GM19438 (cell line): ENCODE measurements at regions not wholly inside any gene's neighbourhood (a gene's known extent, or its start where the extent isn't known, plus 50 kb on each side); places are given as distances from the start of the nearest gene placed in this dataset.
"Not testable (repeated sequence)": the region's sequence is repeated elsewhere in the genome, so short reads cannot be mapped to it uniquely, and the experiment has no call there.

Source experiments
- ATAC-seq: cut with Tn5 transposase; IDR thresholded peaks from one replicate; pipeline ENCODE4 v1.9.1; 2021; ENCODE audit warnings: low read depth; ENCODE audit not compliant: unreplicated experiment

DNA sequence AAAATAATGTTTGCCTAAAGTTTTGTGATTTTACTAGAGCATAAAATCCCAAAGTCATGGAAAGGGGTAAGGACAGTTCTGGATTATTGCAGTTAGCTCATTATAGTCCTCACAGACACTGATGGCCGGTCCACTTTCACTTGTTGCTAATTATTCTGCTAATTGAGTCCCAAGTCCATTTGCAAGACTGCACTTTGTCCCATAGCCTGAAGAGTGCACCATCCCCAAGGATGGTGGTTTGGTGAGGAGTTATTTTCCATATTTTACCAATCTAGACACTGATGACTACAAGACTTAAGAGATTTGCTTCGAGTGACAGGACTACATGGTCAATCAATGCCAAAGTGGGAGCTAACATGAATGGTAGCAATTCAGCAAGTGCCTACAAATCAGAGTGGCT, 181.8 kb upstream of the CACNA2D1 start:
- no peak for ATAC-seq

DNA sequence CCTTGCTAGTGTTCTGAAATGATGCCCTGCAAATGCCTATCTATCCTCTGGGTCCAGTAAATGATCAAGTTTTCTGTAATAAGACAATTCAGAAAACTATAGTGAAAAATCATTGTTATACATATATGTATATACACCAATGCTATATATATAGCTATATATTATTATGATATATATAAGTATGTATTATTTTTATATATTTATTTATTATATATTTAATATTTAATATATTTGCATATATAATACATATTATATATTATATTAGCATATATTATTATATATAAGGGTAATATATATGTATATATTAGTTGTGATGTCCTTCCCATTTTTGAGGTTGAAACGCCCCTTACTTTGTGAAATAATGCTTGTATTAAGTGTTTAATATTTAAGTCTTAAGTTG, 181.4 kb upstream of the CACNA2D1 start:
- ATAC-seq: no peak

DNA sequence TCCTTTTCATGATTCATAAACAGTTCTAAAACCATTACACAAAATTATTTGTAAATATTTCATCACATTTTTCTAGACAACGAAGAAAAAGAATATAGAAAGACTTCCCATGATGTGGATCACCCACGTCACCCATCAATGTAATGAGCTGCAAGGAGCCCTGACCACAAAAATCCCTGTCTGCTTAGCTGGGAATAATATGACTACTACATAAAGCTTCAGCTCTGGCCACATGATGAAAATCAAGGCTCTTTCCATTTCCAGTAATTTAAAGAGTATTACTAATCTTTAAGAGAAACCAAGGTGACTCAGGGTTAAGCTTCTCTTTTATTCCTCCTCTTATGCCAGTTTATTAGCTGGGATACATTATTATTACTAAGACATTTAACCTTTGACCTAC, 180.8 kb upstream of the CACNA2D1 start:
- ATAC-seq: no peak

DNA sequence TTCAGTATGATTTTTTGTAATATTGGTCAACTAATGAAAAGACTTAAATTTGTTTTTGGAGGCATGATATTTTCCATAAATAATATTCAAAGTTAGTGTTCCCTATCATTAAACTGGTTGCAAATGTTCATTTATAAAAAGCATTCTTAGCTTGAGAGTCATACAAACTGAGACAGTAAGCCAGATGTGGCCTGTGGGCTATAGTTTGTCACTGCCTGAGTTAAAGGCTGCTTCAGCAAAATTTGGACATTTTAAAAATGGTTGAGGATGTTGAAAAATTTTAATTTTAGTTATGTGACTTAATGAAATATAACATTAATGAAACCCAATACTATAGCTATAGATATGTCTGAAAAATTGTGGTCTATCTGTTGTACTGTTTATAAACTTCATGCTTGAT, 180.2 kb upstream of the CACNA2D1 start:
- no peak for ATAC-seq

DNA sequence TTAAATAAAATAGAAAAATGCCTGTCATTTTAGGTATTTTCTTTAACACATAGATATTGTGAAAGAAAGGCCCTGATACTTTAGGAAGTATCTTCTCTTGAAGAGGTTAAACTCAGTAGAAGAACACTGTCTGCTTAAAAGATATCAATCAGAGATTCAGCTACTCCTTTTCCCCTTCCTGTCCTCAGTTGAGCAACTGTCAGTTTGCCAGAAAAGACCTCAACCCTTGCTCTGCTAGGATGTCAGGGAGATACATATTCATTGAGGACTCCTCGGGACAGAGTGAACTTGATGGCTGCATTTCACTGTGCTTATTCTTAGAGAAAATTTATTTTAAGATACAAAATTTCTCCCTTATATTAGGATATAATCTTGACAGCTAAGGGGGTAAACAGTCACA, 173.6 kb upstream of the CACNA2D1 start:
- ATAC-seq: no peak

DNA sequence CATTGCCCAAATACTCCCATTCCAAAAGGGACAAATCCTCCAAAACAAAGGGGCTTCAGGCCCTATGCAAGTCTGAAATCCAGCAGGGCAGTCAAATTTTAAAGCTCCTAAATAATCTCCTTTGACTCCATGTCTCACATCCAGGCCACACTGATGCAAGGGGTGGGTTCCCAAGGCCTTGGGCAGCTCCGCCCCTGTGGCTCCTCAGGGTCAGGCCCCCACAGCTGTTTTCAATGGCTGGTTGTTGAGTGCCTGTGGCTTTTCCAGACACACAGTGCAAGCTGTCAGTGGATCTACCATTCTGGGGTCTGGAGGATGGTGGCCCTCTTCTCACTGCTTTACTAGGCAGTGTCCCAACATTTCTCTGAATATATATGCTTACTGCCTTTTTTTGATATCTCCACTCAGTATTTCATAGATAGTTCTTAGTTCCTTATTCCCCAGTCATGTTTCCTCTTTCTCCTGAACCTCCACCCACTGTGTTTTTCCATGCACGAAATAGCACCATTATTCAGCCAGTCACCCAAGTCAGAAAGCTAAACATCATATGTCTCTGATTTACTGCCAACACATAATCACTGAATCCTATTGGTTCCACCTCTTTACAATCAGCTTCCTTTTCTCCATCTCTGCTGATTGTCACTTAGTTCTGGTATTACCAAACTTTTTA, 172.6 kb upstream of the CACNA2D1 start:
- ATAC-seq: no peak

DNA sequence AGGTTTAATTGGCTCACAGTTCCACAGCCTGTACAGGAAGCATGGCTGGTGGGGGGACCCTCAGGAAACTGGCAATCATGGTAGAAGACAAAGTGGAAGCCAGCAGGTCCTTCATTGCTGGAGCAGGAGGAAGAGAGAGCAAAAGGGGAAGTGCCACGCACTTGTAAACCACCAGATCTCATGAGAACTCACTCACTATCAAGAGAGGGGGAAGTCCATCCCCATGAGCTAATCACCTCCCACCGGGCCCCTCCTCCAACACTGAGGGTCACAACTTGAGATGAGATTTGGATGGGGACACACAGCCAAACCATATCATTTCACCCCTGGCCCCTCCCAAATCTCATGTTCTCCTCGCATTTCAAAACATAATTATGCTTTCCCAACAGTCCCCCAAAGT, 171.9 kb upstream of the CACNA2D1 start:
- no peak for ATAC-seq

DNA sequence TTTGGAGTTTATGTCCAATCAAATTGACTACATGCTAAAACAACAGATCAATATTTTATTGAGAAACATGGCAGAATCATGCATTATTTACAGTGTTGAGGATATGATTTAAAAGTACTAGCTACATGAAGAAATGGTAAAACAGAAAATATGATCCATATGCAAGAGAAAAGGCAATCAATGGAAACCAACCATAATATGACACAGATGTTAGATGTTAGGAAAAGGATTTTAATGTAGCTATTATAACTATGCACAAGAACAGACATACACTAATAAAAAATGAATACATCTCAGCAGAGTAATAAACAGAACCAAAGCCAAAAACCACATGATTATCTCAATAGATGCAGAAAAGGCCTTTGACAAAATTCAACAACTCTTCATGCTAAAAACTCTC, 166.2 kb upstream of the CACNA2D1 start:
- ATAC-seq: no peak

DNA sequence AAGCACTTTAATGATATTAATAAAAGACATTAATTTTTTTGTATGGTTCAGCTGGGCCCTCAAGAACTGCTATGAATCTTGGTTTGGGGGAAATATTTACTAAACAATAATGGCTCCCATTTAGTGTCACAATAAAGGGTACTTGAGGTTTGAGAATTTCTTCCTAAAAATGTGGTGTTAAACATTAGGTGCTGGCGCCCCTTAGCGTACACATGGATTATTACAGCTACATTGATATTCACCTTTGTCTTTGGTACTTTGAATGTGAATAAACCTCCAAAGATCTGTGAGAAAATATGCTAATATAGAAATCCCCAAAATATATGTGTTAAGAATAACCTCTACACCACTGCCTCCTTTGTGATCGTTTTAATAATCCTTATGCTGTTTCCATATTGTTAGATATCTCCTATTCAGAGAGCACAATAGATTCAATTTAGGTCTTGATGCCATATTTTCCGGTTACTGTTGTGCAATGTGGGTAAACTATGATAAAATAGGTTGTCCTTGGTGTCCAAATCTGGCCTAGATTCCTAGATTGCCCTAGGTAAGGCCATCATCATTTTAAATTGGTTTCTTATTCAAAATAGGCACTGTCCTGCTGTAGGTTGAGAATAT, 161.8 kb upstream of the CACNA2D1 start:
- ATAC-seq: no peak

DNA sequence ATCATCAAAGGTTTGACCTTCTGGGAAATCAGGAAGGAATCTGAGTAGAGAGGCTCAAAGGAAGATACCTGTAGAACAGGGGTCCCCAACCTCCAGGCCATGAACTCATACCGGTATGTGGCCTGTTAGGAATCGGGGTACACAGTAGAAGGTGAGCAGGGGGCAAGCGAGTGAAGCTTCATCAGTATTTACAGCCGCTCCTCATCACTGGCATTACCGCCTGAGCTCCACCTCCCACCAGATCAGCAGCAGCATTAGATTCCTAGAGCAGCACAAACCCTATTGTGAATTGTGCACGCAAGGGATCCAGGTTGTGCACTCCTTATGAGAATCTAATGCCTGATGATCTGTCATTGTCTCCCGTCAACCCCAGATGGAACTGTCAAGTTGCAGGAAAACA, 158.5 kb upstream of the CACNA2D1 start:
- no peak for ATAC-seq

DNA sequence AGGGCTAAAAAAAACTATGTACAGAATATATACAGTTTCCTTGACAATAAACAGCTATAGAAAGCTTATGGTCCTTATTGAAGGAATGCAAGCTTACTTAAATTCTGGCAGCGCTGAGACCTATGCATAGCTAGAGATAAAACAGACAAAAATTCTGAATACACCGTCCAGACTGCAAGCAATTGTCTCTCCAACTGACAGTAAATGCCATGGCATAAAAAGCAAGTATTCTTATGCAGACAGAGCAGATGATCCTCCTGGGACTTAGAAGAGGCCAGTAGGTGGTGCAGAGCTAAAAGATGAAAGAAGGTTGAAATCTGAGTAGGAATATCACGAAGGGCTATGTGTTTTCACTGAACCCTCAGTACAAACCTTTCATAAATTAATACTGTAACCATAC, 157.0 kb upstream of the CACNA2D1 start:
- no peak for ATAC-seq

DNA sequence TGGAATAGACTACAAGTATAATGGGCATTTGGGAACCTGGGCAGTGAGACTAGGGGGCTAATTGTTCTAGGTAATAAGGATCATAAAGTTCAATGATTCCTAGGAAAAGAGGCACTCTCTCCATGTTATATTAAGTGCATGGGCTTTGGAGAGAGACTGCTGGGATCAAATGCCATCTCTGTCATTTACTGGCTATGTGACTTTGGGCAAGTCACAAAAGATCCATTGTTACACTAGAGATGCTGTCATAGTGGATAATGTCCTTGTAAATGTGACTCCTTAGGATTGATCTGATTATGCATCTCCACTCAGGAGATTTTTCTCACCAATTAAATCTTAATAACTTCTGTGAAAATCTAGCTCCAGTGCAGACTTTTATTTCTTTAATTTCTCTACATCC, 156.3 kb upstream of the CACNA2D1 start:
- no peak for ATAC-seq

DNA sequence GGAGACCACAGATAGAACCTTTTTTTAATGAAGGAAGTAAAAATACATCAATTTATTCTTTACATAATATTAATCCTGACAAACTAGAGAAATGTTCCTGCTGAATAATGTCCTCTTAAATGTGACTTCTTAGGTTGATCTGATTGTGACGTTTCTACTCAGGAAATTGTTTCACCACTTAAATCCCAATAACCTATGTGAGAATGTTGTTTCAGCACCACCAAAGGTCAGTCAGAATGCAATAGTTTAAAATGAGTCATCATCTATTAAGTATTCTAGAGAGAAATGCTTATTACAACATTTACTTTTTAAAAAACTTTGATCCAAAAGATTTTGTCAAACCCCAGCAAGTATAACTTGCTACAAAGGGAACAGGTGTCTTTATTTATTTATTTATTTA, 155.4 kb upstream of the CACNA2D1 start:
- ATAC-seq: no peak

DNA sequence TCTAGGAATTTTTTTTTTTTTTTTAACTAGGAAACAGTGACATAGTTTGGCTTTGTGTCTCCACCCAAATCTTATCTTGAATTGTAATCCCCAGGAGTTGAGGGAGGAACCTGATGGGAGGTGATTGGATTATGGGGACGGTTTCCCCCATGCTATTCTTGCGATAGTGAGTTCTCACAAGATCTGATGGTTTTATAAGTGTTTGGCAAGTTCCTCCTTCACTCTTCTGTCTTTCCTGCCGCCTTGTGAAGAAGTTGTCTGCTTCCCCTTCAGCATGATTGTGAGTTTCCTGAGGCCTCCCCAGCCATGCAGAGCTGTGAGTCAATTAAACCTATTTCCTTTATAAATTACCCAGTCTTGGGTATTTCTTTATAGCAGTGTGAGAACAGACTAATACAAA, 152.2 kb upstream of the CACNA2D1 start:
- ATAC-seq: not testable (repeated sequence)

DNA sequence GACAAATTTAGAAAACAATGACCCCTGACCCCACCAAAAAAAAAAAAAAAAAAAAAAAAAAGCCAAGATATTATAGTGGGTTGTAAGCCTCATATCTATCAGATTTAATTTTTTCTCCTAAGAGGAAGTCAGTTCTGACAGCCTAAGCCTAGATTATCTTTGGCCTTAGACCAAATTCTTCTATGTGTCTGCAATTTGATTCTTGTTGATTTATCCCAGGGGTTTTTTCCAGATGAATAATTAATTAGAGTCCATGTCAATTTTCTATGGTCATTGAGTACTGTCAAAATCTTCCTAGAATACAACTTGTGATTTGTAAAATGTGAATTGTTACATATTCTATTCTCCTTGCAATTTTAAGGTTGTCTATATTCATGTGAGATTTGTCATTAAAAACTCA, 151.6 kb upstream of the CACNA2D1 start:
- ATAC-seq: no peak

DNA sequence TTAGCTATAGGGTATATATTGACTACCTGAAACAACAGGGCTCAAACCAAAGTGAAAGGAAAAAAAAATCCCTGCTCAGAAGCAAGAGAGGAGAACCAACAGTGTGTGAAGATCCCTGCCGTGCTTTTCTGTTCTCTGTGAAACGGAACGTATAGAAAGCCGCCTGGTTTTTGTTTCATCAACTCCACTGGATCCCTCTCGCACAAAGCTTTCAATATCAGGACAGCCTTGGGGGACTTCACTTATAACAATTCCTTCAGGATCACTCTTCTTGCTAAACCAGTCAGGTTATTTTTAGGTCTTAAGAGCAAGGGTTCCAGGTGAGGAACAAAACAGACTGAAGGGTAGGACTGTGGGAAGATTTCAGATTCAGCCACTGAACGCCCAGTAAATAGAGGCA, 151.1 kb upstream of the CACNA2D1 start:
- ATAC-seq: no peak

DNA sequence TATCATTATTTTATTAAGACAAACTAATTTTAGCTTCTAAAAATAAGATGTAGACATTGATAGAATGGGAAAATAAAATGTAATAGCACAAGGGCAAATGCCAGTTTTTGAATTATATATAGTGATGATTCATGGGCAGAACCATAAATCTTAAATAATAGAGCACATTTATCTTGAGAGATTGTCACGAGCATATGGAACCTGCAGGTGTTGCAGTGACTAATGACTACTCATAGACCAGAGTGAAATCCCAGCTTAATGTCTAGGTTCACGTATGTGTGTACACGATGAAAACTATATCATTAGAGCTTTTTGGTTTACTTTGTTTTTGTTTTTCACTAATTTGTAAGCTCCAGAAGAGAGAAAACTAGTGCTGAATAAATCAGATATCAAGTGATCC, 150.2 kb upstream of the CACNA2D1 start:
- no peak for ATAC-seq

DNA sequence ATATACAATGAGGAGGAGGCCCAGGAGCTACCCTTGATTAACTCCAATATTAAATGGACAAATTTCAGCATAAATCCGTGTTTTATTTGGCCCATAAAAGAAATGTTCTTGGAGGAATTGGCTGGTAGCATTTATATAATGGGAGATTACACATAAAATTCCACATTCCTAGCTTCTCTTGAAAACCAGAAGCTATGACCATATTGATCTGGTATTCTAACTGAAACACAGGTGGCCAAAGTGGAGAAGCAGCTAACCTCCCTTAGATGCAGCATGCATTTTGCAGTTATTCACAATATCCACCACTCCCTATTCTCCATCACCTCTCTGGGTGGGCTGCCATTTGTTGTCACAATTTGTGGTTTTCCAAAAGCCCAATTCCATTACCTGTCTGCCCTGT, 148.8 kb upstream of the CACNA2D1 start:
- ATAC-seq: no peak

DNA sequence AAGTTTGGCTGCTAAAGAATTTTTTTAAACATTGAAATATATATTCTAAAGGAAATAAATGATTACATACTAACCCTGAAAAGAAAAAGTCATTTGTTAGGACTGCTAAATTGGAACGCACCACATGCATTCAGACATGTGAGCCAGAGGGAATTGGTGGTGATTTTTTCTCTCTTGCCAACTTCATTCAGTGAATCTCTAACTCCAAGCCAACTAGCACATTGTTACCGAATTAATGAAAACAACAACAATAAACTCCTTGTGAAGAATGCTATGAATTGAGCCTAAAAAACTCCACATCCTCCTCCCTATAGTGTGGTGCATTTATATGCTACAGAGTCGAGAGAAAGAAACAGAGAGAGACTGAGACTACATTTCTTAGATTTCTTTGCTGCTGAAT, 135.5 kb upstream of the CACNA2D1 start:
- no peak for ATAC-seq

DNA sequence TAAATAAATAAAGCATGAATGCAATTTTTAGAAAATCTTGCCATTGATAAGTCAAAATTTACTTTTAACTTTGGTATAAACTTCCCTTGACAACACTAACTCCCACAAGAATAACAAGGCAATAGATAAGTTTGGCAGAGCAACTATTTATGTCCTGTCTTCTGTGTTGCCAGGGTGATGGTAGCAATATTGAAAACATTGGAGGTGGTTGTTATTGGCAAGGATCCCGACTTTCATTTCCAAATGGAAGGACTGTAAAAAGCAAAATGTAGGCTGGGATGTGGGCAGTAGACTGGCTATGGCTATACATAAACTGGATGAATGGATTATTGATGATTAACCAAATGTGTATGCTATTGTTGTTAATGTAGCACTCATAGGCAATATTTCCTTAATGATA, 134.9 kb upstream of the CACNA2D1 start:
- ATAC-seq: no peak

DNA sequence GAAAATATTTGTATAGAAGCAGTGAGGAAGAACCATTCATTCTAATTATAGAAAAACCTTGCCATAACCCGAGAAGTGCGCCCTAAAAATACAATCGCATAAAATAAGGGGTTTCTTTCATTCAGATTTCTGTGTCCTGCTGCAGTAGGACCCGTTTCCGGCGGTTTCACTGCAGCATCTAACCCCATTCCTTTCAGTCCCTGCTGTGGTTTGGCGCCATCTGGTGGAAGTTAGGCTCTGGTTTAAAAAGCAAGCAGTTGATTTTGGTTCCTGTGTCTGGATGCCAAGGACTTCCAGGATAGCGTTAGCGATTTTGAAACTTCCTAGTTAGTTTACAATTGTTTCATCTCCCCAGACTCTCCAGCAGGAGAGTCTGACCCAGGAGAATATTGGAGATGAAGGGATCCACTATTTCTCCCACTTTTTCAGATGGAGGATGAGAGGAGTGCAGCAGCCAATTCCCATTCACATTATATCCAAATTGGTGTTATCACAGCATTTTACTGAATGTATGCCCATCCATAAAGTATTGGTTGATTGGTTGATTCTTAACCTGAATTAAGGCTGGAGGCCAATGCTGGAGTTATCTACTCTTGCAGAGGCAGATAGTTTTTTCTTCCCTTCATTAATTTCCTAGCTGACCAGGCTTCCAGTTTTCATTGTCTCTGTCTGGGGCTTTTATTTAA, 128.8 kb upstream of the CACNA2D1 start:
- ATAC-seq: peak; percentile 95

DNA sequence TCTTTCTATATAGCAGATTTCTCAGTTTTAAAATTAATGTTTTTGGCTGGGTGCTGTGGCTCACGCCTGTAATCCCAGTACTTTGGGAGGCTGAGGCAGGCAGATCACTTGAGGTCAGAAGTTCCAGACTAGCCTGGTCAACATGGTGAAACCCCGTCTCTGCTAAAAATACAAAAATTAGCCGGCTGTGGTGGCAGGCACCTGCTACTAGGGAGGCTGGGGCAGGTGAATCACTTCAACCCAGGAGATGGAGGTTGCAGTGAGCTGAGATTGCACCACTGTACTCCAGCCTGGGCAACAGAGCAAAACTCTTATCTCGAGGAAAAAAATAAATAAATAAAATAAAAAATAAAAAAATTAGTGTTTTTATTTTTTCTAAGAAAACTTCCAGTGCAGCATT, 127.5 kb upstream of the CACNA2D1 start:
- ATAC-seq: not testable (repeated sequence)
